GM23338 (cell line): ENCODE measurements at regions not wholly inside any gene's neighbourhood (a gene's known extent, or its start where the extent isn't known, plus 50 kb on each side); places are given as distances from the start of the nearest gene placed in this dataset.

Source experiments
- ATAC-seq: fragments of 200-7000 bp; cut with Tn5 transposase; 3 replicates; pipeline ENCODE4 v1.9.1; 2020
- DNase-seq: peaks from one replicate; pipeline ENCODE4 v3.0.0-alpha.2; 2015; ENCODE audit warnings: low spot score
- H2AFZ ChIP-seq: fragments of 200-600 bp; sonication (generic); 2 replicates; pipeline ENCODE4 v1.8.0; 2016; ENCODE audit warnings: antibody characterized with exemption, mild to moderate bottlenecking, moderate library complexity
- H3F3A ChIP-seq: fragments of 200-600 bp; sonication (generic); replicated peaks from 2 replicates; pipeline ENCODE4 v1.8.0; 2017; ENCODE audit warnings: antibody characterized with exemption, mixed run types, low read depth
- H3K27ac ChIP-seq: fragments of 200-600 bp; sonication (generic); 2 replicates; pipeline ENCODE4 v1.6.1; 2016; ENCODE audit warnings: low read depth
- H3K27me3 ChIP-seq: fragments of 200-600 bp; sonication (generic); 2 replicates; pipeline ENCODE4 v1.8.0; 2016; ENCODE audit warnings: mild to moderate bottlenecking, mixed run types, moderate library complexity; ENCODE audit not compliant: insufficient read depth
- H3K36me3 ChIP-seq: fragments of 200-600 bp; sonication (generic); 2 replicates; pipeline ENCODE4 v1.8.0; 2016; ENCODE audit warnings: mild to moderate bottlenecking; ENCODE audit not compliant: insufficient read depth
- H3K4me1 ChIP-seq: fragments of 200-600 bp; sonication (generic); 2 replicates; pipeline ENCODE4 v1.8.0; 2016; ENCODE audit warnings: mild to moderate bottlenecking, moderate library complexity; ENCODE audit not compliant: insufficient read depth
- H3K4me2 ChIP-seq: fragments of 200-600 bp; sonication (generic); 2 replicates; pipeline ENCODE4 v1.7.1; 2017; ENCODE audit warnings: mixed run types
- H3K4me3 ChIP-seq: fragments of 200-600 bp; sonication (generic); 2 replicates; pipeline ENCODE4 v1.6.1; 2016; ENCODE audit warnings: mixed run types
- H3K79me2 ChIP-seq: fragments of 200-600 bp; sonication (generic); replicated peaks from 2 replicates; pipeline ENCODE4 v1.8.0; 2017; ENCODE audit warnings: mild to moderate bottlenecking; ENCODE audit not compliant: insufficient read depth
- H3K9me2 ChIP-seq: fragments of 200-600 bp; sonication (generic); 2 replicates; pipeline ENCODE4 v1.8.0; 2017; ENCODE audit not compliant: insufficient read depth
- H4K20me1 ChIP-seq: fragments of 200-600 bp; sonication (generic); replicated peaks from 2 replicates; pipeline ENCODE4 v1.8.0; 2017; ENCODE audit warnings: mild to moderate bottlenecking; ENCODE audit not compliant: insufficient read depth
- H3K27ac Mint-ChIP-seq: 2 replicates; pipeline ENCODE4 v1.8.0; 2020; ENCODE audit warnings: inconsistent platforms, mild to moderate bottlenecking, moderate library complexity, mixed read lengths
- H3K27me3 Mint-ChIP-seq: 3 replicates; pipeline ENCODE4 v1.8.0; 2022; ENCODE audit warnings: low read depth, mild to moderate bottlenecking, moderate library complexity, mixed read lengths, inconsistent platforms; ENCODE audit not compliant: insufficient read depth, poor library complexity
- H3K36me3 Mint-ChIP-seq: 3 replicates; pipeline ENCODE4 v1.8.0; 2021; ENCODE audit warnings: low read depth, mild to moderate bottlenecking, inconsistent platforms, moderate library complexity, mixed read lengths
- H3K4me1 Mint-ChIP-seq: 3 replicates; pipeline ENCODE4 v1.8.0; 2020; ENCODE audit warnings: mild to moderate bottlenecking, inconsistent platforms, mixed read lengths
- H3K4me3 Mint-ChIP-seq: 3 replicates; pipeline ENCODE4 v1.8.0; 2021; ENCODE audit warnings: moderate library complexity, mild to moderate bottlenecking, inconsistent platforms, mixed read lengths
- H3K9me3 Mint-ChIP-seq: 3 replicates; pipeline ENCODE4 v1.8.0; 2020; ENCODE audit warnings: moderate library complexity, mild to moderate bottlenecking, inconsistent platforms, mixed read lengths
- EZH2 ChIP-seq: fragments of 200-600 bp; sonication (generic); IDR thresholded peaks from one replicate; pipeline ENCODE4 v1.8.0; 2017; ENCODE audit warnings: antibody characterized with exemption, mild to moderate bottlenecking, low read depth; ENCODE audit not compliant: unreplicated experiment
- EZH2phosphoT487 ChIP-seq: fragments of 200-600 bp; sonication (generic); IDR thresholded peaks from one replicate; pipeline ENCODE4 v1.8.1; 2018; ENCODE audit warnings: antibody characterized with exemption; ENCODE audit not compliant: unreplicated experiment
- JUNB ChIP-seq: IDR thresholded peaks from one replicate; pipeline ENCODE4 v1.6.1; 2016; ENCODE audit warnings: antibody characterized with exemption; ENCODE audit not compliant: unreplicated experiment
- NANOG ChIP-seq: IDR thresholded peaks from 2 replicates; pipeline ENCODE4 v1.6.1; 2016; ENCODE audit warnings: antibody characterized with exemption, borderline replicate concordance
- POLR2AphosphoS5 ChIP-seq: IDR thresholded peaks from 2 replicates; pipeline ENCODE4 v1.6.1; 2016; ENCODE audit warnings: antibody characterized with exemption, low read depth
- STAT1 ChIP-seq: IDR thresholded peaks from one replicate; pipeline ENCODE4 v1.6.1; 2016; ENCODE audit warnings: antibody characterized with exemption; ENCODE audit not compliant: unreplicated experiment
- ZNF114 ChIP-seq: fragments of 250-450 bp; sonication (Bioruptor Pico); IDR thresholded peaks from 2 replicates; pipeline ENCODE4 v1.5.0; 2020; ENCODE audit warnings: mild to moderate bottlenecking, moderate library complexity
- ZNF331 ChIP-seq: fragments of 250-450 bp; sonication (Bioruptor Pico); IDR thresholded peaks from 2 replicates; pipeline ENCODE4 v1.5.0; 2020; ENCODE audit warnings: low read depth, mild to moderate bottlenecking, moderate library complexity
- TF ChIP-seq, protein P1 (sequence below): IDR thresholded peaks from one replicate; pipeline ENCODE4 v1.6.1; 2018; ENCODE audit warnings: antibody characterized with exemption; ENCODE audit not compliant: unreplicated experiment
- TF ChIP-seq, protein P2 (sequence below), 2 experiments: fragments of 200-600 bp in 1 of 2; sonication (generic) in 1 of 2; conservative IDR thresholded peaks; 2 replicates each; pipeline versions ENCODE4 v1.5.1 to v1.6.1; 2016 to 2017; ENCODE audit warnings: antibody characterized with exemption in 2 of 2, low read depth in 2 of 2, mild to moderate bottlenecking in 2 of 2, moderate library complexity in 1 of 2
- TF ChIP-seq, protein P3 (sequence below): IDR thresholded peaks from 2 replicates; pipeline ENCODE4 v1.6.1; 2016; ENCODE audit warnings: antibody characterized with exemption

DNA sequence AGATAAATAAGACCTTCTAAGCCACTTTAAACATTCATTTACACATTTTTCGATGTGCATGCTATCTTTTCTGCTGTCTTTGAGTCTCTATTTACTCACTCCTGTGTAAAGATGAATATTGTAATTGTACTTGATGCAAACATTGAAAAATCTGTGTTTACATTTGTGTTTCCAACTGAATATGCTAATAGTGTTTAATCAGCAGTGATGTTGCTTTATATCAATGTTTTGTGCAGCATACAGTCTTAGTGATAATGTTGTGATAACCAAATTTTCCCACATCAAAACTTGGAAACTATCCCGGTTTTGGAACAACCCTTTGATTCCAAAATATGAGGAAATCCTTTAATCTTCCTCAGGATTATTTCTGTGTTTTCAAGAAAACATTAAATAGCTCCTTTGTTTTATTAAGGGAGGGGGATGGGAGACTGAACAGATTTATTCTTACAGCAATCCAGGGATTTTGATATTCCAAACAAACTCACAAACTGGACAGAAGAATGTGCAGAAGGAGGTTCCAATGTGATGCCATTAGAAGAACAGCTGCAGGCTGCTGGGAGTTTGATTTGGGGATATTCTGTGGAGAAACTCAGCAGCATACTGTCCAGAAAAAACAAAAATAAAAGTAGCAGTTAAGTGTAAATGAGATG lies 248.0 kb downstream of the S1PR1 start (continued):
- TF ChIP-seq, protein P1, sequence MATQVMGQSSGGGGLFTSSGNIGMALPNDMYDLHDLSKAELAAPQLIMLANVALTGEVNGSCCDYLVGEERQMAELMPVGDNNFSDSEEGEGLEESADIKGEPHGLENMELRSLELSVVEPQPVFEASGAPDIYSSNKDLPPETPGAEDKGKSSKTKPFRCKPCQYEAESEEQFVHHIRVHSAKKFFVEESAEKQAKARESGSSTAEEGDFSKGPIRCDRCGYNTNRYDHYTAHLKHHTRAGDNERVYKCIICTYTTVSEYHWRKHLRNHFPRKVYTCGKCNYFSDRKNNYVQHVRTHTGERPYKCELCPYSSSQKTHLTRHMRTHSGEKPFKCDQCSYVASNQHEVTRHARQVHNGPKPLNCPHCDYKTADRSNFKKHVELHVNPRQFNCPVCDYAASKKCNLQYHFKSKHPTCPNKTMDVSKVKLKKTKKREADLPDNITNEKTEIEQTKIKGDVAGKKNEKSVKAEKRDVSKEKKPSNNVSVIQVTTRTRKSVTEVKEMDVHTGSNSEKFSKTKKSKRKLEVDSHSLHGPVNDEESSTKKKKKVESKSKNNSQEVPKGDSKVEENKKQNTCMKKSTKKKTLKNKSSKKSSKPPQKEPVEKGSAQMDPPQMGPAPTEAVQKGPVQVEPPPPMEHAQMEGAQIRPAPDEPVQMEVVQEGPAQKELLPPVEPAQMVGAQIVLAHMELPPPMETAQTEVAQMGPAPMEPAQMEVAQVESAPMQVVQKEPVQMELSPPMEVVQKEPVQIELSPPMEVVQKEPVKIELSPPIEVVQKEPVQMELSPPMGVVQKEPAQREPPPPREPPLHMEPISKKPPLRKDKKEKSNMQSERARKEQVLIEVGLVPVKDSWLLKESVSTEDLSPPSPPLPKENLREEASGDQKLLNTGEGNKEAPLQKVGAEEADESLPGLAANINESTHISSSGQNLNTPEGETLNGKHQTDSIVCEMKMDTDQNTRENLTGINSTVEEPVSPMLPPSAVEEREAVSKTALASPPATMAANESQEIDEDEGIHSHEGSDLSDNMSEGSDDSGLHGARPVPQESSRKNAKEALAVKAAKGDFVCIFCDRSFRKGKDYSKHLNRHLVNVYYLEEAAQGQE: no peak
- TF ChIP-seq, protein P2, sequence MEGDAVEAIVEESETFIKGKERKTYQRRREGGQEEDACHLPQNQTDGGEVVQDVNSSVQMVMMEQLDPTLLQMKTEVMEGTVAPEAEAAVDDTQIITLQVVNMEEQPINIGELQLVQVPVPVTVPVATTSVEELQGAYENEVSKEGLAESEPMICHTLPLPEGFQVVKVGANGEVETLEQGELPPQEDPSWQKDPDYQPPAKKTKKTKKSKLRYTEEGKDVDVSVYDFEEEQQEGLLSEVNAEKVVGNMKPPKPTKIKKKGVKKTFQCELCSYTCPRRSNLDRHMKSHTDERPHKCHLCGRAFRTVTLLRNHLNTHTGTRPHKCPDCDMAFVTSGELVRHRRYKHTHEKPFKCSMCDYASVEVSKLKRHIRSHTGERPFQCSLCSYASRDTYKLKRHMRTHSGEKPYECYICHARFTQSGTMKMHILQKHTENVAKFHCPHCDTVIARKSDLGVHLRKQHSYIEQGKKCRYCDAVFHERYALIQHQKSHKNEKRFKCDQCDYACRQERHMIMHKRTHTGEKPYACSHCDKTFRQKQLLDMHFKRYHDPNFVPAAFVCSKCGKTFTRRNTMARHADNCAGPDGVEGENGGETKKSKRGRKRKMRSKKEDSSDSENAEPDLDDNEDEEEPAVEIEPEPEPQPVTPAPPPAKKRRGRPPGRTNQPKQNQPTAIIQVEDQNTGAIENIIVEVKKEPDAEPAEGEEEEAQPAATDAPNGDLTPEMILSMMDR (conservative IDR thresholded peaks at IDR 0.05; ENCODE audit: low read depth in 2 of 2): no peak
- TF ChIP-seq EZH2: no peak
- TF ChIP-seq EZH2phosphoT487: no peak
- TF ChIP-seq JUNB: no peak

DNA sequence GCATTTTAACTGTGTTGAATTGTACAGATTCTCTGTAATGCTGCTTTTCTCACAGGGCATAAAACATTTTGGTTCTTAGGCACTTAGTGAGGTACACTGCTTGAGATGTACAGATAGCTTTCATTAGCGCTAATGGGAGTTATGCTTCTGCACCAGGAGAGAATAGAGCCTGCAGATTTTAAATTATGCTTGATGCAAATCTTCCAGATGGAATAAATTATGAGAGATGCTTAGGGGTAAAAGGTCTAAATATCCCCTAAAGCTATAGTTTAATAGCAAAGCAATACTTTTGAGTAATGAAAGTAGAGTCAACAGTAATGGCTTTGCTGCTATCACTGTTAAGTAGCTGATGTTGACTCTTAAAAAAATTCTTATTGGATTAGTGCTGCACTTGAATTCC lies 248.9 kb downstream of the S1PR1 start:
- TF ChIP-seq EZH2 (no peak), ZNF114 (no peak), EZH2phosphoT487 (no peak), JUNB (no peak), NANOG (no peak), STAT1 (no peak), ZNF331 (CRISPR knock-in tag) (no peak), POLR2AphosphoS5 (no peak)
- TF ChIP-seq, protein P1: no peak
- TF ChIP-seq, protein P3, sequence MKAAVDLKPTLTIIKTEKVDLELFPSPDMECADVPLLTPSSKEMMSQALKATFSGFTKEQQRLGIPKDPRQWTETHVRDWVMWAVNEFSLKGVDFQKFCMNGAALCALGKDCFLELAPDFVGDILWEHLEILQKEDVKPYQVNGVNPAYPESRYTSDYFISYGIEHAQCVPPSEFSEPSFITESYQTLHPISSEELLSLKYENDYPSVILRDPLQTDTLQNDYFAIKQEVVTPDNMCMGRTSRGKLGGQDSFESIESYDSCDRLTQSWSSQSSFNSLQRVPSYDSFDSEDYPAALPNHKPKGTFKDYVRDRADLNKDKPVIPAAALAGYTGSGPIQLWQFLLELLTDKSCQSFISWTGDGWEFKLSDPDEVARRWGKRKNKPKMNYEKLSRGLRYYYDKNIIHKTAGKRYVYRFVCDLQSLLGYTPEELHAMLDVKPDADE: no peak
- TF ChIP-seq, protein P2 (conservative IDR thresholded peaks at IDR 0.05; ENCODE audit: low read depth in 2 of 2): no peak
- Mint-ChIP-seq H3K27me3 (no peaks in the 10 kb centered on the region), H3K4me3 (no peak overlapping the region), H3K36me3 (no peaks in the 10 kb centered on the region; the same call in 2 of the 3 replicates), H3K4me1 (peaks cover 10% of the 10 kb centered on the region), H3K9me3 (peaks cover 14% of the 10 kb centered on the region; the same call in 2 of the 3 replicates), H3K27ac (no peak overlapping the region)
- Histone ChIP-seq H4K20me1 (no peaks in the 10 kb centered on the region), H3K4me2 (no peak overlapping the region), H3F3A (no peaks in the 10 kb centered on the region), H3K4me1 (peaks cover 12% of the 10 kb centered on the region), H3K79me2 (no peaks in the 10 kb centered on the region), H3K27ac (no peak overlapping the region), H3K4me3 (no peak overlapping the region), H3K27me3 (no peaks in the 10 kb centered on the region), H3K9me2 (peaks cover 2% of the 10 kb centered on the region), H2AFZ (no peak overlapping the region), H3K36me3 (no peaks in the 10 kb centered on the region)
- no peak for DNase-seq
- ATAC-seq: no peak
